ENCODE measurements at regions not wholly inside any gene's neighbourhood (a gene's known extent, or its start where the extent isn't known, plus 50 kb on each side); places are given as distances from the start of the nearest gene placed in this dataset.
A peak's percentile ranks its signal among the peaks of the same experiment; 100 is the strongest.

DNA sequence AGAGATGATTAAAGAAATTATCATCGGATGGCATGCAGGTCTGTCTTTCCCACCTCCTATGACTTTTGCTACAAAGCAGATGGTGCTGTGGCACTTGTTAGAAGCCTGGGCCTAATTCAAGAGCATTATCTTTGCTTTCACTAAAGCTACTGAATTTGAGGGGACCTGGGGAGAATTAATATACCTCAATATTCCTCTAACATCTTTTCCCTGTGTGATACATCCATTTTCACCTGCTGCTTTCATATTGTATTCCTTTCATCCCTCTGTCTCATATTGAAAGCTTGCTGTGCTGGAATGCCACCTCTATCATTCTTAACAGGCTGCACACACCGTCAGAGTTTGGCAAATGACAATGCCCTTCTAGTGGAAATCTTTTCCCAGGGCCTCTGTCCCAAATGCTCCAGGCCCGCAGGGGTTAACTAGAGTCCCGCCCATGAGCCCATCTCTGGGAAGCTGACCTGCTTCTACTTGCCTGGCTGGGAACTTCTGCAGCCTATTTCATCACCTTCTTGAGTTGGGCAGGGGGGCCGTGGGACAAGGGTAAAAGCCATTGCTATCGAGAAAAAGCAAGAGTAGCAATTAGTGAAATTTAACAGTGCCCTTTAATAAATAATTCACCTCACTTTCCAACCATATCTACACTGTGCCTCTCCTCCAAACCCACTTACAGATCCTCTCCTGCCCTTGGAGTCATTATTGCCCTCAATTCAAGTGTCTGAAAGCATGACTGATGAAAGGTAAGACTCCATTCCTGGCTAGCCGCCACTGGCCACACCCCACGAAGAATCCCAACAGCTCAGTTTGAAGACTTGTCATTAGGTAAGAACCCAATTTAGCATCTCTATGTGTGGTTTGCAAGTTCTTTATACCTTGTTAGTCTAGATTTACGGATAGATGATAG is 126.7 kb upstream of the BTG1 start:
- peak overlapping the region; percentile 66 for H2AFZ ChIP-seq
- H3K27ac ChIP-seq (ENCODE audit: low read depth): no peak overlapping the region
- Mint-ChIP-seq H3K27ac (no peak overlapping the region; the same call in 1 of the 2 replicates), H3K27me3 (ENCODE audit: insufficient read depth, low read depth, poor library complexity) (no peaks in the 10 kb centered on the region), H3K4me3 (no peak overlapping the region), H3K4me1 (peaks cover 8% of the 10 kb centered on the region; the same call in 2 of the 3 replicates), H3K36me3 (ENCODE audit: low read depth) (no peaks in the 10 kb centered on the region), H3K9me3 (no peaks in the 10 kb centered on the region)
- no peak overlapping the region for H3K4me3 ChIP-seq
- H4K20me1 ChIP-seq (replicated peaks; ENCODE audit: insufficient read depth): no peaks in the 10 kb centered on the region
- DNase-seq (ENCODE audit: low spot score) (peak; percentile 36), ATAC-seq (peak; percentile 43; the same call in 1 of the 3 replicates)
- no peak overlapping the region for H3K4me2 ChIP-seq
- TF ChIP-seq NANOG (IDR thresholded peaks at IDR 0.05; ENCODE audit: borderline replicate concordance) (no peak), ZNF331 (CRISPR knock-in tag; IDR thresholded peaks at IDR 0.05; ENCODE audit: low read depth) (no peak), JUNB (IDR thresholded peaks at IDR 0.05; ENCODE audit: unreplicated experiment) (no peak), ZNF114 (CRISPR knock-in tag; IDR thresholded peaks at IDR 0.05) (no peak), CREB1 (CRISPR knock-in tag; IDR thresholded peaks at IDR 0.05; ENCODE audit: low read depth) (no peak), POLR2AphosphoS5 (IDR thresholded peaks at IDR 0.05; ENCODE audit: low read depth) (no peak), STAT1 (IDR thresholded peaks at IDR 0.05; ENCODE audit: unreplicated experiment) (no peak)
- TF ChIP-seq, protein P1, sequence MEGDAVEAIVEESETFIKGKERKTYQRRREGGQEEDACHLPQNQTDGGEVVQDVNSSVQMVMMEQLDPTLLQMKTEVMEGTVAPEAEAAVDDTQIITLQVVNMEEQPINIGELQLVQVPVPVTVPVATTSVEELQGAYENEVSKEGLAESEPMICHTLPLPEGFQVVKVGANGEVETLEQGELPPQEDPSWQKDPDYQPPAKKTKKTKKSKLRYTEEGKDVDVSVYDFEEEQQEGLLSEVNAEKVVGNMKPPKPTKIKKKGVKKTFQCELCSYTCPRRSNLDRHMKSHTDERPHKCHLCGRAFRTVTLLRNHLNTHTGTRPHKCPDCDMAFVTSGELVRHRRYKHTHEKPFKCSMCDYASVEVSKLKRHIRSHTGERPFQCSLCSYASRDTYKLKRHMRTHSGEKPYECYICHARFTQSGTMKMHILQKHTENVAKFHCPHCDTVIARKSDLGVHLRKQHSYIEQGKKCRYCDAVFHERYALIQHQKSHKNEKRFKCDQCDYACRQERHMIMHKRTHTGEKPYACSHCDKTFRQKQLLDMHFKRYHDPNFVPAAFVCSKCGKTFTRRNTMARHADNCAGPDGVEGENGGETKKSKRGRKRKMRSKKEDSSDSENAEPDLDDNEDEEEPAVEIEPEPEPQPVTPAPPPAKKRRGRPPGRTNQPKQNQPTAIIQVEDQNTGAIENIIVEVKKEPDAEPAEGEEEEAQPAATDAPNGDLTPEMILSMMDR (conservative IDR thresholded peaks at IDR 0.05; ENCODE audit: low read depth in 2 of 2): no peak
- TF ChIP-seq, protein P2, sequence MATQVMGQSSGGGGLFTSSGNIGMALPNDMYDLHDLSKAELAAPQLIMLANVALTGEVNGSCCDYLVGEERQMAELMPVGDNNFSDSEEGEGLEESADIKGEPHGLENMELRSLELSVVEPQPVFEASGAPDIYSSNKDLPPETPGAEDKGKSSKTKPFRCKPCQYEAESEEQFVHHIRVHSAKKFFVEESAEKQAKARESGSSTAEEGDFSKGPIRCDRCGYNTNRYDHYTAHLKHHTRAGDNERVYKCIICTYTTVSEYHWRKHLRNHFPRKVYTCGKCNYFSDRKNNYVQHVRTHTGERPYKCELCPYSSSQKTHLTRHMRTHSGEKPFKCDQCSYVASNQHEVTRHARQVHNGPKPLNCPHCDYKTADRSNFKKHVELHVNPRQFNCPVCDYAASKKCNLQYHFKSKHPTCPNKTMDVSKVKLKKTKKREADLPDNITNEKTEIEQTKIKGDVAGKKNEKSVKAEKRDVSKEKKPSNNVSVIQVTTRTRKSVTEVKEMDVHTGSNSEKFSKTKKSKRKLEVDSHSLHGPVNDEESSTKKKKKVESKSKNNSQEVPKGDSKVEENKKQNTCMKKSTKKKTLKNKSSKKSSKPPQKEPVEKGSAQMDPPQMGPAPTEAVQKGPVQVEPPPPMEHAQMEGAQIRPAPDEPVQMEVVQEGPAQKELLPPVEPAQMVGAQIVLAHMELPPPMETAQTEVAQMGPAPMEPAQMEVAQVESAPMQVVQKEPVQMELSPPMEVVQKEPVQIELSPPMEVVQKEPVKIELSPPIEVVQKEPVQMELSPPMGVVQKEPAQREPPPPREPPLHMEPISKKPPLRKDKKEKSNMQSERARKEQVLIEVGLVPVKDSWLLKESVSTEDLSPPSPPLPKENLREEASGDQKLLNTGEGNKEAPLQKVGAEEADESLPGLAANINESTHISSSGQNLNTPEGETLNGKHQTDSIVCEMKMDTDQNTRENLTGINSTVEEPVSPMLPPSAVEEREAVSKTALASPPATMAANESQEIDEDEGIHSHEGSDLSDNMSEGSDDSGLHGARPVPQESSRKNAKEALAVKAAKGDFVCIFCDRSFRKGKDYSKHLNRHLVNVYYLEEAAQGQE (IDR thresholded peaks at IDR 0.05; ENCODE audit: unreplicated experiment): no peak
- TF ChIP-seq, protein P3, sequence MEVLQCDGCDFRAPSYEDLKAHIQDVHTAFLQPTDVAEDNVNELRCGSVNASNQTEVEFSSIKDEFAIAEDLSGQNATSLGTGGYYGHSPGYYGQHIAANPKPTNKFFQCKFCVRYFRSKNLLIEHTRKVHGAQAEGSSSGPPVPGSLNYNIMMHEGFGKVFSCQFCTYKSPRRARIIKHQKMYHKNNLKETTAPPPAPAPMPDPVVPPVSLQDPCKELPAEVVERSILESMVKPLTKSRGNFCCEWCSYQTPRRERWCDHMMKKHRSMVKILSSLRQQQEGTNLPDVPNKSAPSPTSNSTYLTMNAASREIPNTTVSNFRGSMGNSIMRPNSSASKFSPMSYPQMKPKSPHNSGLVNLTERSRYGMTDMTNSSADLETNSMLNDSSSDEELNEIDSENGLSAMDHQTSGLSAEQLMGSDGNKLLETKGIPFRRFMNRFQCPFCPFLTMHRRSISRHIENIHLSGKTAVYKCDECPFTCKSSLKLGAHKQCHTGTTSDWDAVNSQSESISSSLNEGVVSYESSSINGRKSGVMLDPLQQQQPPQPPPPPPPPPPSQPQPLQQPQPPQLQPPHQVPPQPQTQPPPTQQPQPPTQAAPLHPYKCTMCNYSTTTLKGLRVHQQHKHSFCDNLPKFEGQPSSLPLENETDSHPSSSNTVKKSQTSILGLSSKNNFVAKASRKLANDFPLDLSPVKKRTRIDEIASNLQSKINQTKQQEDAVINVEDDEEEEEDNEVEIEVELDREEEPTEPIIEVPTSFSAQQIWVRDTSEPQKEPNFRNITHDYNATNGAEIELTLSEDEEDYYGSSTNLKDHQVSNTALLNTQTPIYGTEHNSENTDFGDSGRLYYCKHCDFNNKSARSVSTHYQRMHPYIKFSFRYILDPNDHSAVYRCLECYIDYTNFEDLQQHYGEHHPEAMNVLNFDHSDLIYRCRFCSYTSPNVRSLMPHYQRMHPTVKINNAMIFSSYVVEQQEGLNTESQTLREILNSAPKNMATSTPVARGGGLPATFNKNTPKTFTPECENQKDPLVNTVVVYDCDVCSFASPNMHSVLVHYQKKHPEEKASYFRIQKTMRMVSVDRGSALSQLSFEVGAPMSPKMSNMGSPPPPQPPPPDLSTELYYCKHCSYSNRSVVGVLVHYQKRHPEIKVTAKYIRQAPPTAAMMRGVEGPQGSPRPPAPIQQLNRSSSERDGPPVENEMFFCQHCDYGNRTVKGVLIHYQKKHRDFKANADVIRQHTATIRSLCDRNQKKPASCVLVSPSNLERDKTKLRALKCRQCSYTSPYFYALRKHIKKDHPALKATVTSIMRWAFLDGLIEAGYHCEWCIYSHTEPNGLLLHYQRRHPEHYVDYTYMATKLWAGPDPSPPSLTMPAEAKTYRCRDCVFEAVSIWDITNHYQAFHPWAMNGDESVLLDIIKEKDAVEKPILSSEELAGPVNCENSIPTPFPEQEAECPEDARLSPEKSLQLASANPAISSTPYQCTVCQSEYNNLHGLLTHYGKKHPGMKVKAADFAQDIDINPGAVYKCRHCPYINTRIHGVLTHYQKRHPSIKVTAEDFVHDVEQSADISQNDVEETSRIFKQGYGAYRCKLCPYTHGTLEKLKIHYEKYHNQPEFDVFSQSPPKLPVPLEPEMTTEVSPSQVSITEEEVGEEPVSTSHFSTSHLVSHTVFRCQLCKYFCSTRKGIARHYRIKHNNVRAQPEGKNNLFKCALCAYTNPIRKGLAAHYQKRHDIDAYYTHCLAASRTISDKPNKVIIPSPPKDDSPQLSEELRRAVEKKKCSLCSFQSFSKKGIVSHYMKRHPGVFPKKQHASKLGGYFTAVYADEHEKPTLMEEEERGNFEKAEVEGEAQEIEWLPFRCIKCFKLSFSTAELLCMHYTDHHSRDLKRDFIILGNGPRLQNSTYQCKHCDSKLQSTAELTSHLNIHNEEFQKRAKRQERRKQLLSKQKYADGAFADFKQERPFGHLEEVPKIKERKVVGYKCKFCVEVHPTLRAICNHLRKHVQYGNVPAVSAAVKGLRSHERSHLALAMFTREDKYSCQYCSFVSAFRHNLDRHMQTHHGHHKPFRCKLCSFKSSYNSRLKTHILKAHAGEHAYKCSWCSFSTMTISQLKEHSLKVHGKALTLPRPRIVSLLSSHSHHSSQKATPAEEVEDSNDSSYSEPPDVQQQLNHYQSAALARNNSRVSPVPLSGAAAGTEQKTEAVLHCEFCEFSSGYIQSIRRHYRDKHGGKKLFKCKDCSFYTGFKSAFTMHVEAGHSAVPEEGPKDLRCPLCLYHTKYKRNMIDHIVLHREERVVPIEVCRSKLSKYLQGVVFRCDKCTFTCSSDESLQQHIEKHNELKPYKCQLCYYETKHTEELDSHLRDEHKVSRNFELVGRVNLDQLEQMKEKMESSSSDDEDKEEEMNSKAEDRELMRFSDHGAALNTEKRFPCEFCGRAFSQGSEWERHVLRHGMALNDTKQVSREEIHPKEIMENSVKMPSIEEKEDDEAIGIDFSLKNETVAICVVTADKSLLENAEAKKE (CRISPR knock-in tag; IDR thresholded peaks at IDR 0.05): no peak
- TF ChIP-seq, protein P4, sequence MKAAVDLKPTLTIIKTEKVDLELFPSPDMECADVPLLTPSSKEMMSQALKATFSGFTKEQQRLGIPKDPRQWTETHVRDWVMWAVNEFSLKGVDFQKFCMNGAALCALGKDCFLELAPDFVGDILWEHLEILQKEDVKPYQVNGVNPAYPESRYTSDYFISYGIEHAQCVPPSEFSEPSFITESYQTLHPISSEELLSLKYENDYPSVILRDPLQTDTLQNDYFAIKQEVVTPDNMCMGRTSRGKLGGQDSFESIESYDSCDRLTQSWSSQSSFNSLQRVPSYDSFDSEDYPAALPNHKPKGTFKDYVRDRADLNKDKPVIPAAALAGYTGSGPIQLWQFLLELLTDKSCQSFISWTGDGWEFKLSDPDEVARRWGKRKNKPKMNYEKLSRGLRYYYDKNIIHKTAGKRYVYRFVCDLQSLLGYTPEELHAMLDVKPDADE (IDR thresholded peaks at IDR 0.05): no peak
- H3K79me2 ChIP-seq (replicated peaks; ENCODE audit: insufficient read depth): no peaks in the 10 kb centered on the region
- no peaks in the 10 kb centered on the region for H3F3A ChIP-seq (replicated peaks; ENCODE audit: low read depth)
- H3K4me1 ChIP-seq (ENCODE audit: insufficient read depth): no peaks in the 10 kb centered on the region
- H3K9me2 ChIP-seq (ENCODE audit: insufficient read depth): no peaks in the 10 kb centered on the region
- no peaks in the 10 kb centered on the region for H3K27me3 ChIP-seq (ENCODE audit: insufficient read depth)
- H3K36me3 ChIP-seq (ENCODE audit: insufficient read depth): no peaks in the 10 kb centered on the region

Measured in GM23338 (cell line).